Small intestine (tissue), 7 donors: ENCODE measurements at regions not wholly inside any gene's neighbourhood (a gene's known extent, or its start where the extent isn't known, plus 50 kb on each side); places are given as distances from the start of the nearest gene placed in this dataset.

Source experiments
- DNase-seq, 2 donors: peaks; one replicate each; pipeline versions ENCODE4 v3.0.0 to v3.0.0-alpha.2; 2013
- FAIRE-seq: peaks from 2 replicates; lab custom pipeline; 2012; peaks lifted over from hg19 to GRCh38; lab: Jason Lieb, UNC
- H3K27ac ChIP-seq, 3 donors: one replicate each; pipeline ENCODE4 v1.5.1; 2013; ENCODE audit warnings: low read length in 2 of 3, mild to moderate bottlenecking in 2 of 3, control low read depth in 1 of 3, inconsistent platforms in 1 of 3, low read depth in 1 of 3, moderate library complexity in 1 of 3
- H3K27me3 ChIP-seq, 3 donors: one replicate each; pipeline ENCODE4 v1.6.1; 2013; ENCODE audit warnings: low read length in 3 of 3, inconsistent platforms in 1 of 3; ENCODE audit not compliant: control insufficient read depth in 3 of 3, insufficient read depth in 3 of 3
- H3K36me3 ChIP-seq, 3 donors: one replicate each; pipeline ENCODE4 v1.6.1; 2013; ENCODE audit warnings: low read length in 3 of 3, inconsistent platforms in 1 of 3, low read depth in 1 of 3, mild to moderate bottlenecking in 1 of 3, moderate library complexity in 1 of 3; ENCODE audit not compliant: control insufficient read depth in 3 of 3, insufficient read depth in 2 of 3
- H3K4me1 ChIP-seq, 3 donors: one replicate each; pipeline ENCODE4 v1.6.1; 2013; ENCODE audit warnings: low read length in 2 of 3, inconsistent platforms in 1 of 3, low read depth in 1 of 3, mild to moderate bottlenecking in 1 of 3, moderate library complexity in 1 of 3; ENCODE audit not compliant: control insufficient read depth in 3 of 3, insufficient read depth in 2 of 3
- H3K4me3 ChIP-seq, 3 donors: one replicate each; pipeline ENCODE4 v1.5.1; 2013; ENCODE audit warnings: low read length in 3 of 3, control low read depth in 1 of 3, inconsistent platforms in 1 of 3, low read depth in 1 of 3, mild to moderate bottlenecking in 1 of 3, moderate library complexity in 1 of 3
- H3K9me3 ChIP-seq, 2 donors: one replicate each; pipeline ENCODE4 v1.6.1; 2013; ENCODE audit warnings: low read depth in 1 of 2, low read length in 1 of 2; ENCODE audit not compliant: control insufficient read depth in 2 of 2, insufficient read depth in 1 of 2
- WGBS, 3 donors: extraction: QIAGEN DNeasy Blood & Tissue Kit; methylation state at CpG; one replicate each; pipeline ENCODE4 v1.1.7; 2013; 5-methylcytosine and 5-hydroxymethylcytosine counted together
- donor health status: healthy with polysubstance abuse.
- donor health status: control.
- donor health status: control.
- donor health status: Bipolar disorder and iron deficiency.
- donor health status: healthy.

DNA sequence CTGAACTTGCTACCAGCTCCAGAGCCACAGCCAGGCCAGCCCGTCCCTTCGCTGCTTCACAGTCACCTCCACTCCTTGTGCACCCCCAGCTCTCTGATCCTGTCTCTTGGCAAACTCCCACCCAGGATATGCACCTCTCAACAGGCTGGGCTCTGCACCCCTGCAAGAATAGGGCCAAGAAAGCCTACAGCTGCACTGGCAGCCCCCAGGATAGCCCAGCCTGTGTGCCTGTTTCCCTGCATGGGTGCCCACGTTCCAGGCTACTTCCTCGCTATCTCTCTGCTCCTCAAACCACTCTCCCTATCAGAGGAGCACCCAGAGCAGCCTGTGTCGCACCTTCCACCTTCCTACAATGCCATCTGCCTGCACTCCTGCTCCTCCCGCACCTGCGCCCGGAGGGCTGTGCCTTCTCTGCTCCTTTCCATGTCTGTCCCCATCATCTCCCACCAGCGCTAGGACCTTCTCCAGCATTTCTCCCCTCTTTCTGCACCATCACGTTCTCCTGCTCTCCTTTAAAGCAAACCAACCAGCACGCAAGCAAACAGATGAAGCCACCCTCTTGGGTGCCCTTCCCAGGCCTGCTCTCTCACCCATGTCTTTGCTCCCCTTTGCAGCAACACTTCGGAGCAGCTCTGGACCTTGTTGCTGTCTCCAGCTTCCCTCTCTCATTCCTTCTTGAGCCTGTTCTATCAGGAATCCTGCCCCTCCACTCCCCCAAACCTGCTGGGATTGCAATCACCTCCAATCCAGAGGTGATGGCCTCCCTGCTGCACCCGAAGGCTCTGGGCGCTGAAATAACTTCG is 313.2 kb upstream of the HS6ST1 start:
- no peaks in the 10 kb centered on the region for H3K9me3 ChIP-seq
- no peaks in the 10 kb centered on the region for H3K4me1 ChIP-seq
- FAIRE-seq, result no peak
- H3K4me3 ChIP-seq, result no peak overlapping the region
- H3K36me3 ChIP-seq, result no peaks in the 10 kb centered on the region
- DNase-seq, result no peak
- peaks cover 0 to 2% (median 0%) of the 10 kb centered on the region in 3 donors for H3K27me3 ChIP-seq
- WGBS, 3 donors, result 83 to 89% (median 84%) methylated on average over 15 of the region's 15 CpGs
- H3K27ac ChIP-seq, result no peak overlapping the region

DNA sequence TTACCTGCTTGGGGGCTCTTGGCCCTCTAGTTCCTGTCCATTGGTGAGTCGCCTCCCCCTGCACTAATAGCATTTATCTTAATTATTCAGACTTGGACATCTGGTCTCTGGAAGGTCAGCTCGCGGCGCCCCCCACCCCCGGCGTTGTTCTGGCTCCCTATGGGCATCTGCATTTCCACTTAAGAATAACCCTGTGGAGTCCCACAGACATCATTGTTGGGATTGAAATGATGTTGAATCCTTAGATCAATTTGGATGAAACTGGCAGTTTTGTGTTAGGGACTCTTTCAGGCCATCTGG is 313.8 kb upstream of the HS6ST1 start:
- DNase-seq (no peak), FAIRE-seq (no peak)
- no peaks in the 10 kb centered on the region for H3K9me3 ChIP-seq
- H3K27ac ChIP-seq, result no peak overlapping the region
- peaks cover 0 to 2% (median 0%) of the 10 kb centered on the region in 3 donors for H3K27me3 ChIP-seq
- 85 to 86% (median 86%) methylated on average over 6 of the region's 6 CpGs for WGBS, 3 donors
- H3K4me3 ChIP-seq, result no peak overlapping the region
- H3K4me1 ChIP-seq, result no peaks in the 10 kb centered on the region
- no peaks in the 10 kb centered on the region for H3K36me3 ChIP-seq

DNA sequence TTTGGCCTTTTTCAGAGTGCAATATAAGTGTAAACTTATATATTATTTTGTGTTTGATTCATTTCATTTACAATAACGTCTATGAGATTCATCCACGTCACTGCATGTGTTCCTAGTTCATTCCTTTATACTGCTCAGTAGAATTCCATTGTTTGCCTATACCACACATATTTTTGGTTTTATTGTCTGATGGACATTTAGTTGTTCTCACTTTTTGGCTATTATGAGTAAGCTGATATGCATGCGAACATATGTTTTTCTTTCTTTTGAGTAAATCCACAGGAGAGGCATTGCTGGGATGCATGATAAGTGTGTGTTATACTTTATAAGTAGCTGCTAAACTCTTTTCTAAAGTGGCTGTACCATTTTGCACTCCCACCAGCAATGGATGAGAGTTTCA is 314.8 kb upstream of the HS6ST1 start:
- no peak for FAIRE-seq
- DNase-seq, result no peak
- no peak overlapping the region for H3K27ac ChIP-seq
- no peaks in the 10 kb centered on the region for H3K4me1 ChIP-seq
- H3K4me3 ChIP-seq, result no peak overlapping the region
- H3K9me3 ChIP-seq, result no peaks in the 10 kb centered on the region
- no peaks in the 10 kb centered on the region for H3K36me3 ChIP-seq
- WGBS, 3 donors, result 79 to 88% (median 87%) methylated on average over 3 of the region's 3 CpGs
- no peaks in the 10 kb centered on the region for H3K27me3 ChIP-seq

DNA sequence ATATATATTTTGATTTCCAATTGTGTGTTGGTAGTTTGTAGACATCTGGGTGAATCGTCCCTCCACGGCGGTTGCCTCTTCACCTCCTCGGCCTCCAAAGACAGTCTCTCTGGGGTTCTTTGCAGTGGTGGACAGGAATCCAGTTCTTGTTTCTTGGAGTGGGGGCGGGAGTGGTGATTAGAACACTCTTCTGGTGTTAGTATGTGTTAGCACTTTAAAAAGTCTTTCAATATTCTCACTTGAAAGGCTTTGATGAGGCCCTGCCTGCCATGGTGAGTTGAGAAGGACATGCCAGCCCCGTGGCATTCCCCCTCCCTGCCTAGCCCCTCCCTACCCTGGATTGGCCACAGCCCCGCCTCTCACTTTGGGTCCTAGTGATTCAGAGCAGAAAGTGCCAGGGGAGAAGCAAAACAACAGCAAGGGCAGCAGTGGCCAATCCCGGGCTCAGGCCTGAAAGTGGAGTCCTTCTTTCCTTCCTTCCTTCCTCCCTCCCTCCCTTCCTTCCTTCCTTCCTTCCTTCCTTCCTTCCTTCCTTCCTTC is 316.8 kb upstream of the HS6ST1 start:
- H3K36me3 ChIP-seq, result no peaks in the 10 kb centered on the region
- no peaks in the 10 kb centered on the region for H3K9me3 ChIP-seq
- WGBS, 3 donors, result 69 to 75% (median 71%) methylated on average over 8 of the region's 8 CpGs
- H3K27me3 ChIP-seq, result no peaks in the 10 kb centered on the region
- FAIRE-seq (no peak), DNase-seq (no peak)
- H3K4me1 ChIP-seq, result no peaks in the 10 kb centered on the region
- no peak overlapping the region for H3K4me3 ChIP-seq
- H3K27ac ChIP-seq, result no peak overlapping the region

DNA sequence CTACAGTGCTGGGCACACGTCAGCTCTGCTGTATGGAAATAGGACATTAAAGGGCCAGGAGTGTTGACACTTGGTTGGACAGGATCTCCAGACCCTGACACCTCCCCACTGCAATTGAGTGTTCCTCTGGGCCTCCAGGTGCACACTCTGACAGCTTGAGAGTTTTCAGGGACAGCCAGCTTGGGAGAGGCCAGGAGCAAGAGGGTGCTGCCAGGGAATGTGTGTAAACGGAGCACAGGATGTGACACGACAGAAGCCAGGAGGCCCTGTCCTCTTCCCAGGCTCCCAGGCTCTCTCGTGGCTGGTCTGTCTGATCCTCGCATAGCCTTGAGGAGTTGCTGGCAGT is 318.1 kb upstream of the HS6ST1 start:
- no peaks in the 10 kb centered on the region for H3K36me3 ChIP-seq
- DNase-seq (no peak), FAIRE-seq (no peak)
- no peaks in the 10 kb centered on the region for H3K27me3 ChIP-seq
- H3K4me3 ChIP-seq, result no peak overlapping the region
- H3K4me1 ChIP-seq, result no peaks in the 10 kb centered on the region
- no peaks in the 10 kb centered on the region for H3K9me3 ChIP-seq
- no peak overlapping the region for H3K27ac ChIP-seq
- 79 to 80% (median 80%) methylated on average over 5 of the region's 5 CpGs for WGBS, 3 donors

DNA sequence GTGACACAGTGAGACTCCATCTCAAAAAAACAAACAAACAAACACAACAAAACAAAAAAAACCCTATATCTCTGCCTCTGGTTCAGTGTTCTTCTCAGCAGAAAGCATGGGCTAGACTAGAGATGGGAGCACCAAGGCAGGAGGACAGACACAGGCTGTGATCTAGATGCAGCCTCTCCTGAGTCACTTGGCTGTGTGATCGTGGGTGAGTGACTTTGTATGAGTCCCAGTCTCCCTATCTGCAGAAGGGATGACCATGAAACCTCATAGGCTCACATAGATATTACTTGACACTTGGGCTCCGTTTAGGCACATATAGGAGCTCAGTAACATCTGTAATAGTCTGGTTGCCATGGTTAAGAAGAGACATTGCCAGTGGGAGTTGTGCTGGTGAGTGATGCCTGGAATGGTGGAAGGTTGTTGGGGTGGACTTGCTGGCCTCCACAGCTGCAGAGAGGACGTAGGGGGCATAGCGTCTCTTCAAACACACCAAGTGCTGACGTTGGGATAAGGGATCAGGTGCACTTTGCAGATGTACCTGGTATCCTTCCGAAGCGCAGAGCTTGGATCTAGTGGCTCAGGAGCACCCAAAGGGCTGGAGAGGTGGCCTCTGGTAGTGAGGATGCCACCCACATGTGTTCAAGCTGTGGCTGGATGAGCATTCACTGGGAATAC is 318.9 kb upstream of the HS6ST1 start:
- DNase-seq (no peak), FAIRE-seq (no peak)
- H3K27ac ChIP-seq, result no peak overlapping the region
- H3K9me3 ChIP-seq, result no peaks in the 10 kb centered on the region
- no peaks in the 10 kb centered on the region for H3K27me3 ChIP-seq
- WGBS, 3 donors, result 69 to 84% (median 73%) methylated on average over 7 of the region's 7 CpGs
- no peaks in the 10 kb centered on the region for H3K36me3 ChIP-seq
- H3K4me3 ChIP-seq, result no peak overlapping the region
- no peaks in the 10 kb centered on the region for H3K4me1 ChIP-seq

DNA sequence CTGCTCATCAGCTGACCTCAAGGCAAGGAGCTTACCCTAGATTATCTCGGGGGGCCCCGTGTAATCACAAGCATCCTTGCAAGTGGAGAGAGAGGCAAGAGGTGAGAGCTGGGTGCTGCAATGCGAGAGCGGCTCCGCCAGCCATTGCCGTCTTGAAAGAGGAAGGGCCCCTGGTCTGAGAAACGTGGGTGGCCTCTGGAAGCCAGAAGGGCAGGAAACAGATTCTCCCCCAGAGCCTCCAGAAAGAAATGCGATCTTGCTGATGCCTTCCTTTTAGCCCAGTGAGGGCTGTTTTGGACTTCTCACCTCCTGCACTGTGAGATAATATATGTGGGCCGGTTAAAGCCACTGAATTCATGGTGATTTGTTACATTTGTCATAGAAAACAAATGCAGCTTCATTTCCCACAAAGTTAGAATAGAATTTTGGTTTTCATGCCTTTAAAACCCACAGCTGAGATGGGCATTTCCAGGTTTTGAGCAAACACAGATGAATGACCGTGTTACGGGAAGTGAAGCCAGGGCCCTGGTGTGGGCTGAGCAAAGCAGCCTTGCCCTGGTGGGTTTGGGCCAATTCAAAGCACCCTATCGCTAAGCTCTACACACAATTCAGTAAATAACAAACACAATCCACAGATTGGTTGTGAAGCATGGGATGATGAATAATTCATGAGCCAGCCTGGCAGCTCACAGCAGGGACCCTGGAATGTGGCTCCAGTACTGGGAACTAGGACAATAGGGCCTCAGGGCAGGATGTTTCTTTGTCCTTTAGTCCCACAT is 319.9 kb upstream of the HS6ST1 start:
- FAIRE-seq, result no peak
- no peak for DNase-seq
- H3K27me3 ChIP-seq, result no peaks in the 10 kb centered on the region

DNA sequence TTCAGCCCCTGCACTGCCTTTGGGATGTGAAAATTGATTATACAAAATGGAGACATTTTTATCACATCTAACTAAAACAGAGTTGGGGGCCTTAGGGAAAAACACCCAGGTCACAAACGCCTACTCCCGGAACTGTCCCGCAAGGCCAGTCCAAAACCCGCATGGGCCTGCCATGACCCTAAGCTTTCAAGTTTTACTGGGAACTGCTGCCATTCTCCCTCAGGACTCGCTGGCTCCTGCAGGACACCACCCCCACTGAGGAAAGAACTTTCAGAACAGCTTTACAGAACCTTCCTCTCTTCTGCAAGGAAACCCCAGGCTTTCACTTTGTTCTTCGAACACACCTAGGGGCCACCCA is 320.4 kb upstream of the HS6ST1 start:
- FAIRE-seq (no peak), DNase-seq (no peak)
- Histone ChIP-seq H3K4me3 (no peak overlapping the region), H3K27ac (no peak overlapping the region), H3K4me1 (no peaks in the 10 kb centered on the region), H3K27me3 (no peaks in the 10 kb centered on the region), H3K36me3 (no peaks in the 10 kb centered on the region), H3K9me3 (no peaks in the 10 kb centered on the region)
- WGBS, 3 donors, result 90 to 92% (median 90%) methylated on average over 6 of the region's 6 CpGs

More for the DNA sequence above, 319.9 kb upstream of the HS6ST1 start:
- Histone ChIP-seq H3K36me3 (no peaks in the 10 kb centered on the region), H3K9me3 (no peaks in the 10 kb centered on the region), H3K4me3 (no peak overlapping the region), H3K4me1 (no peaks in the 10 kb centered on the region), H3K27ac (no peak overlapping the region)
- 65 to 78% (median 69%) methylated on average over 12 of the region's 12 CpGs for WGBS, 3 donors
